BJ (cell line): ENCODE measurements at regions not wholly inside any gene's neighbourhood (a gene's known extent, or its start where the extent isn't known, plus 50 kb on each side); places are given as distances from the start of the nearest gene placed in this dataset.
"Not testable (repeated sequence)": the region's sequence is repeated elsewhere in the genome, so short reads cannot be mapped to it uniquely, and the experiment has no call there.

ENCODE experiments used
- CTCF ChIA-PET: fragments of 350-600 bp; formaldehyde crosslinking; extraction: SDS; loops from one replicate; lab custom pipeline; 2021; ENCODE audit warnings: antibody characterized with exemption, inconsistent platforms; lab: Yijun Ruan, JAX
- POLR2A ChIA-PET: fragments of 300-600 bp; sonication (Branson Sonifier 250); formaldehyde crosslinking; extraction: SDS; loops from one replicate; lab custom pipeline; 2021; ENCODE audit warnings: antibody characterized with exemption; lab: Charles Lee
- DNase-seq: peaks from one replicate; pipeline ENCODE4 v3.0.0-alpha.2; 2011; ENCODE audit warnings: low read depth
- H3K27me3 ChIP-seq: 2 replicates; pipeline ENCODE4 v1.6.0; 2011; ENCODE audit warnings: low read length; ENCODE audit not compliant: control insufficient read depth, insufficient read depth
- H3K36me3 ChIP-seq: 2 replicates; pipeline ENCODE4 v1.5.1; 2011; ENCODE audit warnings: low read length; ENCODE audit not compliant: control insufficient read depth, insufficient read depth
- H3K4me3 ChIP-seq: 2 replicates; pipeline ENCODE4 v1.5.1; 2011; ENCODE audit warnings: low read depth, mild to moderate bottlenecking, control low read depth, low read length
- CTCF ChIP-seq: IDR thresholded peaks from 2 replicates; pipeline ENCODE4 v1.5.1; 2011; ENCODE audit warnings: low read depth, mild to moderate bottlenecking, control low read depth, inconsistent platforms, low read length, moderate library complexity; ENCODE audit not compliant: insufficient read depth

- no peak for TF ChIP-seq CTCF
- POLR2A ChIA-PET, result no interaction called here
- Histone ChIP-seq H3K27me3 (no peaks in the 10 kb centered on the region), H3K36me3 (no peaks in the 10 kb centered on the region), H3K4me3 (no peak overlapping the region)
- no peak for DNase-seq
- CTCF ChIA-PET, result no interaction called here
These were observed 1736.2 kb downstream of the SLITRK5 start for GRCh38 chr13:89407357-89407756.

- no peak for DNase-seq
- Histone ChIP-seq H3K27me3 (no peaks in the 10 kb centered on the region), H3K4me3 (no peak overlapping the region), H3K36me3 (no peaks in the 10 kb centered on the region)
- TF ChIP-seq CTCF, result no peak
- CTCF ChIA-PET, result no interaction called here
- POLR2A ChIA-PET, result no interaction called here
These were observed 1761.8 kb downstream of the SLITRK5 start for GRCh38 chr13:89432997-89433396.

GRCh38 chr13:89434624-89435023, 1763.5 kb downstream of the SLITRK5 start:
- DNase-seq, H3K4me3 ChIP-seq, POLR2A ChIA-PET, H3K36me3 ChIP-seq, CTCF ChIA-PET, H3K27me3 ChIP-seq: not testable (repeated sequence)

GRCh38 chr13:89454681-89455080, 1783.5 kb downstream of the SLITRK5 start:
- ChIA-PET CTCF (no interaction called here), POLR2A (no interaction called here)
- no peaks in the 10 kb centered on the region for H3K27me3 ChIP-seq
- H3K4me3 ChIP-seq, result no peak overlapping the region
- TF ChIP-seq CTCF, result no peak
- H3K36me3 ChIP-seq, result no peaks in the 10 kb centered on the region
- DNase-seq, result no peak

GRCh38 chr13:89455225-89455624, 1784.1 kb downstream of the SLITRK5 start:
- H3K36me3 ChIP-seq, result no peaks in the 10 kb centered on the region
- no peaks in the 10 kb centered on the region for H3K27me3 ChIP-seq
- no peak for DNase-seq
- CTCF ChIA-PET, result no interaction called here
- no peak overlapping the region for H3K4me3 ChIP-seq
- POLR2A ChIA-PET, result no interaction called here
- TF ChIP-seq CTCF, result no peak

GRCh38 chr13:89455741-89456140, 1784.6 kb downstream of the SLITRK5 start:
- DNase-seq, result no peak
- TF ChIP-seq CTCF, result no peak
- POLR2A ChIA-PET, result no interaction called here
- CTCF ChIA-PET, result interaction anchor here (1.0 kb wide), 1 partner anchor 9 kb away, joined by 3 read pairs; no protein-coding TSS in a partner anchor
- Histone ChIP-seq H3K27me3 (no peaks in the 10 kb centered on the region), H3K4me3 (no peak overlapping the region), H3K36me3 (no peaks in the 10 kb centered on the region)
